ENCODE measurements at regions not wholly inside any gene's neighbourhood (a gene's known extent, or its start where the extent isn't known, plus 50 kb on each side); places are given as distances from the start of the nearest gene placed in this dataset.

DNA sequence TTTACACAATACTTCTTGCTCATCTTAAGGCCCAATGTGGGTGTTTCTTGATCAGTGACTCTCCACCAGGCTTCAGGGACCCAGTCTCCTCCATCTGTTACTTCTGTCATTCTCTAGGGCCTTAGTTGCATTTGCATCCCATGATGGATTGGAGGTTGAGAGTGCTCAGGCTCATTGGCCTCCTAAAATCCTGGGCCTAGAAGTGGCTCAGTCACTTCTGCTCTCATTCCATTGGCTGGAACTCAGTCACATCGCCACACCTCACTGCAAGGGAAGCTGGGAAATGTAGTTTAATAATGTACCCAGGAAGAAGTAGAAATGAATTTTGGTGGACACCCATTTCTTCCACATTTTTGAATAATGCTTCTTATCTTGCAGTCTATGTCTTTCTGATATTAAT lies 223.5 kb downstream of the HRH4 start:
- TF ChIP-seq, protein P1, sequence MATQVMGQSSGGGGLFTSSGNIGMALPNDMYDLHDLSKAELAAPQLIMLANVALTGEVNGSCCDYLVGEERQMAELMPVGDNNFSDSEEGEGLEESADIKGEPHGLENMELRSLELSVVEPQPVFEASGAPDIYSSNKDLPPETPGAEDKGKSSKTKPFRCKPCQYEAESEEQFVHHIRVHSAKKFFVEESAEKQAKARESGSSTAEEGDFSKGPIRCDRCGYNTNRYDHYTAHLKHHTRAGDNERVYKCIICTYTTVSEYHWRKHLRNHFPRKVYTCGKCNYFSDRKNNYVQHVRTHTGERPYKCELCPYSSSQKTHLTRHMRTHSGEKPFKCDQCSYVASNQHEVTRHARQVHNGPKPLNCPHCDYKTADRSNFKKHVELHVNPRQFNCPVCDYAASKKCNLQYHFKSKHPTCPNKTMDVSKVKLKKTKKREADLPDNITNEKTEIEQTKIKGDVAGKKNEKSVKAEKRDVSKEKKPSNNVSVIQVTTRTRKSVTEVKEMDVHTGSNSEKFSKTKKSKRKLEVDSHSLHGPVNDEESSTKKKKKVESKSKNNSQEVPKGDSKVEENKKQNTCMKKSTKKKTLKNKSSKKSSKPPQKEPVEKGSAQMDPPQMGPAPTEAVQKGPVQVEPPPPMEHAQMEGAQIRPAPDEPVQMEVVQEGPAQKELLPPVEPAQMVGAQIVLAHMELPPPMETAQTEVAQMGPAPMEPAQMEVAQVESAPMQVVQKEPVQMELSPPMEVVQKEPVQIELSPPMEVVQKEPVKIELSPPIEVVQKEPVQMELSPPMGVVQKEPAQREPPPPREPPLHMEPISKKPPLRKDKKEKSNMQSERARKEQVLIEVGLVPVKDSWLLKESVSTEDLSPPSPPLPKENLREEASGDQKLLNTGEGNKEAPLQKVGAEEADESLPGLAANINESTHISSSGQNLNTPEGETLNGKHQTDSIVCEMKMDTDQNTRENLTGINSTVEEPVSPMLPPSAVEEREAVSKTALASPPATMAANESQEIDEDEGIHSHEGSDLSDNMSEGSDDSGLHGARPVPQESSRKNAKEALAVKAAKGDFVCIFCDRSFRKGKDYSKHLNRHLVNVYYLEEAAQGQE (IDR thresholded peaks at IDR 0.05; ENCODE audit: insufficient read depth in 1 of 2, low read depth in 2 of 2, low read length in 1 of 2) = no peak
- TF ChIP-seq CTCF (IDR thresholded peaks at IDR 0.05) (no peak), POLR2AphosphoS5 (IDR thresholded peaks at IDR 0.05; ENCODE audit: low read depth, low read length) (no peak), TCF7L2 (IDR thresholded peaks at IDR 0.05; ENCODE audit: low read depth, low read length) (no peak), SIN3A (IDR thresholded peaks at IDR 0.05; ENCODE audit: borderline replicate concordance, insufficient read depth, low read depth, low read length) (no peak)
- intact Hi-C loops (cut with micrococcal nuclease; ENCODE audit: unreplicated experiment) (no loop called here), in situ Hi-C loops (cut with HindIII; ENCODE audit: low pct_unique_long_range_greater_than_20kb, low sequenced_read_pairs) (no loop called here)
- ATAC-seq (no peak), DNase-seq (ENCODE audit: low read depth, low spot score) (no peak)
- Histone ChIP-seq H3K4me3 (ENCODE audit: low read depth in 2 of 2, low read length in 2 of 2) (no peak overlapping the region), H3K36me3 (ENCODE audit: control insufficient read depth, insufficient read depth, low read length) (no peaks in the 10 kb centered on the region), H3K4me1 (ENCODE audit: control insufficient read depth, insufficient read depth, low read length) (no peaks in the 10 kb centered on the region), H3K27ac (ENCODE audit: low read length) (no peak overlapping the region), H3K27me3 (ENCODE audit: control insufficient read depth, insufficient read depth, low read length) (no peaks in the 10 kb centered on the region), H3K9me3 (ENCODE audit: control insufficient read depth, insufficient read depth, low read depth, low read length) (no peaks in the 10 kb centered on the region)
- POLR2A ChIA-PET = no interaction called here
- no TSS peak for BruUV-seq (replicated peaks)
- CTCF ChIA-PET = no interaction called here

DNA sequence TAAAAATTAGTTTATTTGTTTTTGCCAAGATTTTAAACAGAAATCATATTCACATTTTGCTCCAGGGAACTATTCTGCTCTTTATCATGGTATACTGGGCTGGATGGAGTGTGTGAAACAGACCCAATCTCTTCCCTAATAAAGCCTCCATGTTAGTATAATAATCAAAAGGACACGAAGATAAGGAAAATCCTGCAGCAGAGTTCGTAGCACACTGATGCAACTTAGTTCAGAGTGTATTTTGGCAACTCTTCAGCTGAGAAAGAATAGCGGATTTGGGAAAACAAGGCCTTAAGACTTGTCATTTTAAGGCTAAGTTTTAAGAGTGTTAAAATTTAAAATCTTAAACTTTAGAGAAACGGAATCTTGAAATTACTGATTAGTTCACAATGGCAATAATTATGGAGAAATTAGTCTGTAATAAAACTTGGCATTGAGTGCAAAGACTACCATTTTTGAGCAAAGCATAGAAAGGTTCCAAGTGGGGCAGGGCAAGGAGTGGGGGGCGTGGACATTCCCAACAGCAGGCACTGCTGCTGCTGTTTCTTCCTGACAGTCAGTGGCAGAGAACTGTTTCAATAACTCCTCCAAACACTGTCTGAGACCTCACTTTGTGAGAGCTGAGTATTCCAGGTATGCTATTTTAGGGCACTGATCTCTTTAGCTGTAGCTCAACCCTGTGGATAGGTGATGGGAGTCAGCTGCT lies 225.0 kb downstream of the HRH4 start:
- Histone ChIP-seq H3K27me3 (ENCODE audit: control insufficient read depth, insufficient read depth, low read length) (no peaks in the 10 kb centered on the region), H3K9me3 (ENCODE audit: control insufficient read depth, insufficient read depth, low read depth, low read length) (no peaks in the 10 kb centered on the region), H3K4me1 (ENCODE audit: control insufficient read depth, insufficient read depth, low read length) (no peaks in the 10 kb centered on the region), H3K36me3 (ENCODE audit: control insufficient read depth, insufficient read depth, low read length) (no peaks in the 10 kb centered on the region), H3K4me3 (ENCODE audit: low read depth in 2 of 2, low read length in 2 of 2) (no peak overlapping the region), H3K27ac (ENCODE audit: low read length) (no peak overlapping the region)
- in situ Hi-C loops (cut with HindIII; ENCODE audit: low pct_unique_long_range_greater_than_20kb, low sequenced_read_pairs) = no loop called here
- TF ChIP-seq SIN3A (IDR thresholded peaks at IDR 0.05; ENCODE audit: borderline replicate concordance, insufficient read depth, low read depth, low read length) (no peak), TCF7L2 (IDR thresholded peaks at IDR 0.05; ENCODE audit: low read depth, low read length) (no peak), CTCF (IDR thresholded peaks at IDR 0.05) (no peak), POLR2AphosphoS5 (IDR thresholded peaks at IDR 0.05; ENCODE audit: low read depth, low read length) (no peak)
- TF ChIP-seq, protein P1 (IDR thresholded peaks at IDR 0.05; ENCODE audit: insufficient read depth in 1 of 2, low read depth in 2 of 2, low read length in 1 of 2) = no peak
- no peak for DNase-seq (ENCODE audit: low read depth, low spot score)
- ChIA-PET POLR2A (no interaction called here), CTCF (interaction anchor here (0.7 kb wide), 1 partner anchor 23 kb away, joined by 3 read pairs; no protein-coding TSS in a partner anchor)
- intact Hi-C loops (cut with micrococcal nuclease; ENCODE audit: unreplicated experiment) = no loop called here
- BruUV-seq (replicated peaks) = no TSS peak
- no peak for ATAC-seq
